Panc1 (cell line): ENCODE measurements at regions not wholly inside any gene's neighbourhood (a gene's known extent, or its start where the extent isn't known, plus 50 kb on each side); places are given as distances from the start of the nearest gene placed in this dataset.
"Not testable (repeated sequence)": the region's sequence is repeated elsewhere in the genome, so short reads cannot be mapped to it uniquely, and the experiment has no call there.

Experiments used
- ATAC-seq: fragments of 200-7000 bp; cut with Tn5 transposase; 2 replicates; pipeline ENCODE4 v1.9.1; 2020; ENCODE audit warnings: mild to moderate bottlenecking, moderate library complexity
- BruUV-seq: library from RNA; stranded (reverse); fragments of 400-500 nt; replicated peaks from 2 replicates; lab custom pipeline; 2021; lab: Mats Ljungman, UMichigan
- CTCF ChIA-PET: fragments of 300-600 bp; sonication (Branson Sonifier 250); formaldehyde crosslinking; loops from one replicate; lab custom pipeline; 2022; ENCODE audit warnings: antibody characterized with exemption; lab: Charles Lee
- POLR2A ChIA-PET: fragments of 300-600 bp; sonication (Branson Sonifier 250); formaldehyde crosslinking; loops from one replicate; lab custom pipeline; 2022; ENCODE audit warnings: antibody characterized with exemption; lab: Charles Lee
- DNase-seq: peaks from one replicate; pipeline ENCODE4 v3.0.0-alpha.2; 2010; ENCODE audit warnings: low read depth, low spot score
- H3K27ac ChIP-seq: 2 replicates; pipeline ENCODE4 v1.5.1; 2011; ENCODE audit warnings: mild to moderate bottlenecking, low read length, inconsistent platforms
- H3K27me3 ChIP-seq: fragments of 200-500 bp; sonication (Bioruptor generic); 2 replicates; pipeline ENCODE4 v1.6.0; 2014; ENCODE audit warnings: low read length, inconsistent platforms; ENCODE audit not compliant: control insufficient read depth, insufficient read depth
- H3K36me3 ChIP-seq: fragments of 200-500 bp; sonication (Bioruptor generic); 2 replicates; pipeline ENCODE4 v1.5.1; 2014; ENCODE audit warnings: inconsistent platforms, mild to moderate bottlenecking, low read length, moderate library complexity; ENCODE audit not compliant: control insufficient read depth, insufficient read depth
- H3K4me1 ChIP-seq: 2 replicates; pipeline ENCODE4 v1.5.1; 2011; ENCODE audit warnings: inconsistent platforms, mild to moderate bottlenecking, low read length, moderate library complexity; ENCODE audit not compliant: control insufficient read depth, insufficient read depth
- H3K4me3 ChIP-seq, 2 experiments: 2 replicates each; pipeline ENCODE4 v1.5.1; 2011 to 2012; ENCODE audit warnings: low read depth in 2 of 2, low read length in 2 of 2, mild to moderate bottlenecking in 2 of 2, inconsistent platforms in 1 of 2, moderate library complexity in 1 of 2
- H3K9me3 ChIP-seq: fragments of 200-500 bp; sonication (Bioruptor generic); 2 replicates; pipeline ENCODE4 v1.5.1; 2014; ENCODE audit warnings: low read depth, mild to moderate bottlenecking, inconsistent platforms, low read length, moderate library complexity; ENCODE audit not compliant: control insufficient read depth, insufficient read depth
- CTCF ChIP-seq: fragments of 450-650 bp; IDR thresholded peaks from 2 replicates; pipeline ENCODE4 v1.5.1; 2017; ENCODE audit warnings: mild to moderate bottlenecking
- POLR2AphosphoS5 ChIP-seq: IDR thresholded peaks from 2 replicates; pipeline ENCODE4 v1.6.1; 2012; ENCODE audit warnings: mild to moderate bottlenecking, low read depth, low read length, moderate library complexity
- REST ChIP-seq, 2 experiments: IDR thresholded peaks; 2 replicates each; pipeline ENCODE4 v1.6.1; 2011 to 2012; ENCODE audit warnings: low read depth in 2 of 2, control low read depth in 1 of 2, low read length in 1 of 2, mild to moderate bottlenecking in 1 of 2, moderate library complexity in 1 of 2; ENCODE audit not compliant: insufficient read depth in 1 of 2
- SIN3A ChIP-seq: IDR thresholded peaks from 2 replicates; pipeline ENCODE4 v1.6.1; 2012; ENCODE audit warnings: low read depth, mild to moderate bottlenecking, low read length, moderate library complexity, borderline replicate concordance; ENCODE audit not compliant: insufficient read depth
- TCF7L2 ChIP-seq: IDR thresholded peaks from 2 replicates; pipeline ENCODE4 v1.6.1; 2011; ENCODE audit warnings: mild to moderate bottlenecking, low read depth, low read length, inconsistent platforms
- in situ Hi-C: cut with HindIII; loops from 2 replicates; pipeline ENCODE4 v1.10.0; 2016; ENCODE audit warnings: low sequenced_read_pairs, low pct_unique_long_range_greater_than_20kb
- intact Hi-C: fragments of 100-400 bp; cut with micrococcal nuclease; formaldehyde crosslinking; loops from one replicate; pipeline ENCODE4 v1.10.0; 2022; ENCODE audit not compliant: unreplicated experiment

GRCh38 chr18:51569561-51569960 lies 372.1 kb upstream of the MEX3C start:
- H3K27me3 ChIP-seq: no peaks in the 10 kb centered on the region

GRCh38 chr18:51570071-51570470 lies 372.6 kb upstream of the MEX3C start:
- H3K27me3 ChIP-seq, H3K4me1 ChIP-seq, H3K27ac ChIP-seq, H3K9me3 ChIP-seq, CTCF ChIA-PET, H3K4me3 ChIP-seq, intact Hi-C loops, POLR2A ChIA-PET, H3K36me3 ChIP-seq, ATAC-seq, DNase-seq, in situ Hi-C loops, BruUV-seq: not testable (repeated sequence)

More at GRCh38 chr18:51569561-51569960, 372.1 kb upstream of the MEX3C start:
- POLR2A ChIA-PET: no interaction called here
- no TSS peak for BruUV-seq
- Histone ChIP-seq H3K4me1 (no peaks in the 10 kb centered on the region), H3K9me3 (no peaks in the 10 kb centered on the region), H3K4me3 (no peak overlapping the region), H3K36me3 (no peaks in the 10 kb centered on the region), H3K27ac (no peak overlapping the region)
- intact Hi-C loops: no loop called here
- DNase-seq: no peak
- CTCF ChIA-PET: no interaction called here
- in situ Hi-C loops: no loop called here
- TF ChIP-seq SIN3A (no peak), CTCF (no peak), POLR2AphosphoS5 (no peak), TCF7L2 (no peak), REST (IDR thresholded peaks at IDR 0.05; ENCODE audit: insufficient read depth in 1 of 2, low read depth in 2 of 2, low read length in 1 of 2) (no peak)
- ATAC-seq: no peak

- H3K36me3 ChIP-seq, ATAC-seq, CTCF ChIA-PET, H3K27ac ChIP-seq, H3K4me3 ChIP-seq, DNase-seq, H3K27me3 ChIP-seq, H3K9me3 ChIP-seq, in situ Hi-C loops, BruUV-seq, POLR2A ChIA-PET, intact Hi-C loops, H3K4me1 ChIP-seq: not testable (repeated sequence)
Observed at GRCh38 chr18:51573886-51574285, 376.4 kb upstream of the MEX3C start.
